ENCODE measurements at regions not wholly inside any gene's neighbourhood (a gene's known extent, or its start where the extent isn't known, plus 50 kb on each side); places are given as distances from the start of the nearest gene placed in this dataset.

DNA sequence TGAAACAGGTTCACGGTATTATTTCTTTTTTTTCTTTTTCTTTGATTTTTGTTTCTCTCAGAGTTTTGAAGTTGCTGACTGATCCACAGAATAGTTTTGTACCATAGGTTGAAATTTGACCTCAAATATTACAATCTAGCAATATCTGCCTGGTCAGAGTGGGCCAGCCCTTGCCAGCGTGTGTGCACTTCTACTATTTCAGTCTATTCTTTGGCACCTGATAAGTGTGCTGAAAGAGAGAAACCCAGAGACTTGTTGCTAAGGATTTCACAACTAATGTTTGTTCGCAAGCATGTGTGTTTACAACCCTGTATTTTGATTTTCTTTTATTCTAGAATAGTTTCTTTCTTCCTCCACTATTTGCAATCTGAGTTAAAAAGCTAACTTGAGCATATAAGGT is 1125.2 kb upstream of the CNTN5 start:
- Histone ChIP-seq H2AK5ac (ENCODE audit: insufficient read length, low read length) (no peak overlapping the region), H3K56ac (ENCODE audit: insufficient read length, low read depth, low read length) (no peak overlapping the region), H3K18ac (ENCODE audit: insufficient read length, low read depth, low read length) (no peak overlapping the region), H4K8ac (replicated peaks; ENCODE audit: insufficient read length, low read depth, low read length) (no peak overlapping the region), H3K4me2 (ENCODE audit: insufficient read depth, insufficient read length, low read length) (no peak overlapping the region), H3K79me2 (ENCODE audit: insufficient read depth, low read length) (no peaks in the 10 kb centered on the region), H3K79me1 (ENCODE audit: insufficient read depth, low read depth, low read length, poor library complexity, severe bottlenecking) (no peaks in the 10 kb centered on the region), H3K4me1 (ENCODE audit: insufficient read depth, low read length) (no peaks in the 10 kb centered on the region), H4K91ac (ENCODE audit: insufficient read length, low read depth, low read length) (no peak overlapping the region), H3K23me2 (ENCODE audit: insufficient read length, low read depth, low read length, poor library complexity, severe bottlenecking) (no peaks in the 10 kb centered on the region), H3K4ac (ENCODE audit: low read depth, low read length) (no peak overlapping the region), H2BK120ac (ENCODE audit: low read depth, low read length, poor library complexity, severe bottlenecking) (no peak overlapping the region), H3K9ac (ENCODE audit: extremely low read depth, insufficient read length, low read length) (no peak overlapping the region), H3K27me3 (ENCODE audit: insufficient read depth, low read length) (no peaks in the 10 kb centered on the region), H2BK15ac (ENCODE audit: low read depth, low read length) (no peak overlapping the region), H3K14ac (ENCODE audit: insufficient read depth, low read length) (no peak overlapping the region), H3K9me3 (ENCODE audit: control insufficient read depth, low read depth, low read length) (no peaks in the 10 kb centered on the region), H2AFZ (ENCODE audit: low read length) (no peak overlapping the region), H2BK20ac (ENCODE audit: low read depth, low read length, poor library complexity, severe bottlenecking) (no peak overlapping the region), H3K27ac (ENCODE audit: insufficient read length, low read depth, low read length) (no peak overlapping the region), H2BK5ac (ENCODE audit: insufficient read length, low read length) (no peak overlapping the region), H2BK12ac (ENCODE audit: insufficient read length, low read depth, low read length) (no peak overlapping the region), H4K20me1 (ENCODE audit: control insufficient read depth, insufficient read depth, insufficient read length) (no peaks in the 10 kb centered on the region), H3K23ac (ENCODE audit: insufficient read length, low read depth, low read length) (no peak overlapping the region), H3T11ph (ENCODE audit: low read length) (no peak overlapping the region), H4K5ac (ENCODE audit: insufficient read length, low read depth, low read length) (no peak overlapping the region)
- Mint-ChIP-seq H3K27me3 (ENCODE audit: low read depth) (no peaks in the 10 kb centered on the region), H3K36me3 (ENCODE audit: insufficient read depth in 1 of 3, low read depth in 3 of 3) (no peaks in the 10 kb centered on the region), H3K4me1 (peaks cover 0 to under 1% of the 10 kb centered on the region in 2 experiments; a peak in 1 of 4 replicates), H3K4me3 (no peak overlapping the region), H3K9me3 (peaks cover 0 to 3% of the 10 kb centered on the region in 2 experiments; a peak in 1 of 5 replicates), H3K27ac (no peak overlapping the region)
- TF ChIP-seq, protein P1, sequence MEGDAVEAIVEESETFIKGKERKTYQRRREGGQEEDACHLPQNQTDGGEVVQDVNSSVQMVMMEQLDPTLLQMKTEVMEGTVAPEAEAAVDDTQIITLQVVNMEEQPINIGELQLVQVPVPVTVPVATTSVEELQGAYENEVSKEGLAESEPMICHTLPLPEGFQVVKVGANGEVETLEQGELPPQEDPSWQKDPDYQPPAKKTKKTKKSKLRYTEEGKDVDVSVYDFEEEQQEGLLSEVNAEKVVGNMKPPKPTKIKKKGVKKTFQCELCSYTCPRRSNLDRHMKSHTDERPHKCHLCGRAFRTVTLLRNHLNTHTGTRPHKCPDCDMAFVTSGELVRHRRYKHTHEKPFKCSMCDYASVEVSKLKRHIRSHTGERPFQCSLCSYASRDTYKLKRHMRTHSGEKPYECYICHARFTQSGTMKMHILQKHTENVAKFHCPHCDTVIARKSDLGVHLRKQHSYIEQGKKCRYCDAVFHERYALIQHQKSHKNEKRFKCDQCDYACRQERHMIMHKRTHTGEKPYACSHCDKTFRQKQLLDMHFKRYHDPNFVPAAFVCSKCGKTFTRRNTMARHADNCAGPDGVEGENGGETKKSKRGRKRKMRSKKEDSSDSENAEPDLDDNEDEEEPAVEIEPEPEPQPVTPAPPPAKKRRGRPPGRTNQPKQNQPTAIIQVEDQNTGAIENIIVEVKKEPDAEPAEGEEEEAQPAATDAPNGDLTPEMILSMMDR (conservative IDR thresholded peaks at IDR 0.05) = no peak
- DNase-seq = no peak
- no CpG with 5 or more reads among the region's 3 CpGs for WGBS (ENCODE audit: extremely low coverage, insufficient read length, low lambda C conversion rate)
